Activated CD4-positive, alpha-beta memory T cell treated with anti-CD3 and anti-CD28 coated beads for 36 hours (primary cell): ENCODE measurements at regions not wholly inside any gene's neighbourhood (a gene's known extent, or its start where the extent isn't known, plus 50 kb on each side); places are given as distances from the start of the nearest gene placed in this dataset.
"Not testable (repeated sequence)": the region's sequence is repeated elsewhere in the genome, so short reads cannot be mapped to it uniquely, and the experiment has no call there.

Experiments used
- CTCF ChIA-PET: fragments of 350-600 bp; sonication (Branson Sonifier 250); formaldehyde crosslinking; loops from one replicate; lab custom pipeline; 2021; ENCODE audit warnings: antibody characterized with exemption, inconsistent platforms; lab: Charles Lee
- POLR2A ChIA-PET: fragments of 350-600 bp; sonication (Branson Sonifier 250); formaldehyde crosslinking; loops from one replicate; lab custom pipeline; 2021; ENCODE audit warnings: antibody characterized with exemption; lab: Charles Lee
- DNase-seq: peaks from one replicate; pipeline ENCODE4 v3.0.0-alpha.2; 2020
- H3K27ac Mint-ChIP-seq: one replicate; pipeline ENCODE4 v1.8.0; 2021; ENCODE audit warnings: mixed read lengths
- H3K27me3 Mint-ChIP-seq: one replicate; pipeline ENCODE4 v1.8.0; 2021; ENCODE audit warnings: mixed read lengths
- H3K36me3 Mint-ChIP-seq: one replicate; pipeline ENCODE4 v1.8.0; 2021; ENCODE audit warnings: mixed read lengths
- H3K4me1 Mint-ChIP-seq: one replicate; pipeline ENCODE4 v1.8.0; 2021; ENCODE audit warnings: low read depth, mixed read lengths
- H3K4me3 Mint-ChIP-seq: one replicate; pipeline ENCODE4 v1.8.0; 2021; ENCODE audit warnings: mild to moderate bottlenecking, mixed read lengths
- H3K9me3 Mint-ChIP-seq: one replicate; pipeline ENCODE4 v1.8.0; 2021; ENCODE audit warnings: mixed read lengths
- intact Hi-C: fragments of 100-400 bp; cut with micrococcal nuclease; formaldehyde crosslinking; loops from one replicate; pipeline ENCODE4 v1.15.1; 2023

GRCh38 chr18:72958195-72958594, 90.4 kb upstream of the NETO1 start:
- DNase-seq, POLR2A ChIA-PET, H3K36me3 Mint-ChIP-seq, H3K4me1 Mint-ChIP-seq, CTCF ChIA-PET, H3K27ac Mint-ChIP-seq, intact Hi-C loops, H3K27me3 Mint-ChIP-seq, H3K4me3 Mint-ChIP-seq: not testable (repeated sequence)
- H3K9me3 Mint-ChIP-seq = peaks cover 38% of the 10 kb centered on the region

GRCh38 chr18:72948439-72948838, 80.7 kb upstream of the NETO1 start:
- Mint-ChIP-seq H3K9me3 (peaks cover 5% of the 10 kb centered on the region), H3K4me1 (no peaks in the 10 kb centered on the region), H3K4me3 (no peak overlapping the region), H3K27me3 (no peaks in the 10 kb centered on the region), H3K36me3 (no peaks in the 10 kb centered on the region), H3K27ac (no peak overlapping the region)
- ChIA-PET POLR2A (no interaction called here), CTCF (no interaction called here)
- intact Hi-C loops = no loop called here
- no peak for DNase-seq

- no peaks in the 10 kb centered on the region for H3K4me1 Mint-ChIP-seq
- peaks cover 2% of the 10 kb centered on the region for H3K9me3 Mint-ChIP-seq
- intact Hi-C loops = no loop called here
- CTCF ChIA-PET = no interaction called here
- no peaks in the 10 kb centered on the region for H3K27me3 Mint-ChIP-seq
- DNase-seq = no peak
- POLR2A ChIA-PET = no interaction called here
- H3K27ac Mint-ChIP-seq = no peak overlapping the region
- no peaks in the 10 kb centered on the region for H3K36me3 Mint-ChIP-seq
- no peak overlapping the region for H3K4me3 Mint-ChIP-seq
These were observed 75.0 kb upstream of the NETO1 start for GRCh38 chr18:72942766-72943165.

- Mint-ChIP-seq H3K36me3 (no peaks in the 10 kb centered on the region), H3K4me3 (no peak overlapping the region), H3K27ac (no peak overlapping the region), H3K9me3 (peaks cover 3% of the 10 kb centered on the region), H3K27me3 (no peaks in the 10 kb centered on the region), H3K4me1 (no peaks in the 10 kb centered on the region)
- ChIA-PET POLR2A (no interaction called here), CTCF (no interaction called here)
- no peak for DNase-seq
- intact Hi-C loops = no loop called here
These were observed 73.2 kb upstream of the NETO1 start for GRCh38 chr18:72940986-72941385.

- H3K36me3 Mint-ChIP-seq = no peaks in the 10 kb centered on the region
- peaks cover 3% of the 10 kb centered on the region for H3K9me3 Mint-ChIP-seq
- intact Hi-C loops = no loop called here
- ChIA-PET CTCF (no interaction called here), POLR2A (no interaction called here)
- no peak for DNase-seq
- H3K4me3 Mint-ChIP-seq = no peak overlapping the region
- no peaks in the 10 kb centered on the region for H3K4me1 Mint-ChIP-seq
- H3K27me3 Mint-ChIP-seq = no peaks in the 10 kb centered on the region
- H3K27ac Mint-ChIP-seq = no peak overlapping the region
These were observed 72.7 kb upstream of the NETO1 start for GRCh38 chr18:72940509-72940908.

GRCh38 chr18:72935744-72936143, 68.0 kb upstream of the NETO1 start:
- no peak for DNase-seq
- ChIA-PET CTCF (no interaction called here), POLR2A (no interaction called here)
- peaks cover 3% of the 10 kb centered on the region for H3K9me3 Mint-ChIP-seq
- H3K27ac Mint-ChIP-seq = no peak overlapping the region
- intact Hi-C loops = no loop called here
- no peaks in the 10 kb centered on the region for H3K4me1 Mint-ChIP-seq
- no peaks in the 10 kb centered on the region for H3K27me3 Mint-ChIP-seq
- H3K4me3 Mint-ChIP-seq = no peak overlapping the region
- no peaks in the 10 kb centered on the region for H3K36me3 Mint-ChIP-seq

GRCh38 chr18:72922895-72923294, 55.1 kb upstream of the NETO1 start:
- no peak overlapping the region for H3K27ac Mint-ChIP-seq
- H3K9me3 Mint-ChIP-seq = peaks cover 40% of the 10 kb centered on the region
- no peaks in the 10 kb centered on the region for H3K27me3 Mint-ChIP-seq
- intact Hi-C loops = no loop called here
- no peaks in the 10 kb centered on the region for H3K36me3 Mint-ChIP-seq
- CTCF ChIA-PET = no interaction called here
- no peaks in the 10 kb centered on the region for H3K4me1 Mint-ChIP-seq
- POLR2A ChIA-PET = no interaction called here
- H3K4me3 Mint-ChIP-seq = no peak overlapping the region
- no peak for DNase-seq
